ENCODE measurements at regions not wholly inside any gene's neighbourhood (a gene's known extent, or its start where the extent isn't known, plus 50 kb on each side); places are given as distances from the start of the nearest gene placed in this dataset.
A peak's percentile ranks its signal among the peaks of the same experiment; 100 is the strongest.

DNA sequence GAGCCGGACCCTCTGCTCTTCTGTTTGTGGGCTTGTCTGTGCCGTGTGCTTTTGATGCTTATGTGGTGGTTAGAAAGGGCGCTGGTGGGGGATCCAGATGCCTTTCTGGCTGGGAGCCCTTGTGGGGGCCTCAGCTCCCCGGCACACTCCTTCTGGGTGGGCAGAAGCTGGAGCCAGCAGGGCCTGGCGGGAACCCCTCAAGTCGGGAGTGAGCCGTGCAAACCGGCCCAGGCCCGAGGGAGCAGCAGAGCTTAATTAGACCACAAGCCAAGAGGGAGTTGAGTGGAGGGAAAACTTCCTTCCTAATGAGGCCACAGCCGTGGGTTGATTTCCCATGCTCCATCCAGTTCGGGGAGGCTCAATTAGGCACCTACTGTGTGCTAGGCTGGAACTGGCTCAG, 76.0 kb upstream of the RNU6ATAC start:
- H3K27ac Mint-ChIP-seq (ENCODE audit: unreplicated experiment) = peak overlapping the region; percentile 78
- H3K27me3 Mint-ChIP-seq (ENCODE audit: low read depth) = peaks cover 18% of the 10 kb centered on the region
- no peaks in the 10 kb centered on the region for H3K9me3 Mint-ChIP-seq
- DNase-seq (ENCODE audit: low read depth, low spot score) = no peak
- TF ChIP-seq, protein P1, sequence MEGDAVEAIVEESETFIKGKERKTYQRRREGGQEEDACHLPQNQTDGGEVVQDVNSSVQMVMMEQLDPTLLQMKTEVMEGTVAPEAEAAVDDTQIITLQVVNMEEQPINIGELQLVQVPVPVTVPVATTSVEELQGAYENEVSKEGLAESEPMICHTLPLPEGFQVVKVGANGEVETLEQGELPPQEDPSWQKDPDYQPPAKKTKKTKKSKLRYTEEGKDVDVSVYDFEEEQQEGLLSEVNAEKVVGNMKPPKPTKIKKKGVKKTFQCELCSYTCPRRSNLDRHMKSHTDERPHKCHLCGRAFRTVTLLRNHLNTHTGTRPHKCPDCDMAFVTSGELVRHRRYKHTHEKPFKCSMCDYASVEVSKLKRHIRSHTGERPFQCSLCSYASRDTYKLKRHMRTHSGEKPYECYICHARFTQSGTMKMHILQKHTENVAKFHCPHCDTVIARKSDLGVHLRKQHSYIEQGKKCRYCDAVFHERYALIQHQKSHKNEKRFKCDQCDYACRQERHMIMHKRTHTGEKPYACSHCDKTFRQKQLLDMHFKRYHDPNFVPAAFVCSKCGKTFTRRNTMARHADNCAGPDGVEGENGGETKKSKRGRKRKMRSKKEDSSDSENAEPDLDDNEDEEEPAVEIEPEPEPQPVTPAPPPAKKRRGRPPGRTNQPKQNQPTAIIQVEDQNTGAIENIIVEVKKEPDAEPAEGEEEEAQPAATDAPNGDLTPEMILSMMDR (conservative IDR thresholded peaks at IDR 0.05) = no peak
- no peaks in the 10 kb centered on the region for H3K36me3 Mint-ChIP-seq (ENCODE audit: low read depth)
- H3K4me3 Mint-ChIP-seq = no peak overlapping the region
- peaks cover 8% of the 10 kb centered on the region for H3K4me1 Mint-ChIP-seq

DNA sequence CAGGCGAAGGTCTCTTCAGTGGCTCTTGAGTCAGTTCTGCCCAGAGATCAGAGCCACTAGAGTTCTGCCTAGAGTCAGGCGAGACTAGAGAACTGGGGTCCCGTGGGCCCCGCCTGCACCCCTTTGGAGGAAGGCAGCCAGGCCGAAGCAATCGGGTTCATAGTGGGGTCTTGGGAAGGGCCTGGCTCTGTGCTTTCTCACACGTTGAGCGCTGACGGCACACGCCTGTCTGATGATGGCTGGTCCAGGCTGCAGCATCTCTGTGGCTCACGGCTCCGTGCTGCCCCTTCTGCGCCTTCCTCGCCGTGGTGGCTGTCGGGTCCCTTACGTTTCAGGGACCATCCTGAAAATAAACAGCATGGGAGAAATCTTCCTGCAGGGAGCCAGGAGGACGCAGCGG, 78.3 kb upstream of the RNU6ATAC start:
- H3K27me3 Mint-ChIP-seq (ENCODE audit: low read depth) = peaks cover 18% of the 10 kb centered on the region
- no peak overlapping the region for H3K27ac Mint-ChIP-seq (ENCODE audit: unreplicated experiment)
- H3K4me1 Mint-ChIP-seq = peaks cover 4% of the 10 kb centered on the region
- TF ChIP-seq, protein P1 (conservative IDR thresholded peaks at IDR 0.05) = no peak
- no peak for DNase-seq (ENCODE audit: low read depth, low spot score)
- H3K36me3 Mint-ChIP-seq (ENCODE audit: low read depth) = peaks cover 3% of the 10 kb centered on the region
- H3K4me3 Mint-ChIP-seq = no peak overlapping the region
- H3K9me3 Mint-ChIP-seq = peaks cover 8% of the 10 kb centered on the region

DNA sequence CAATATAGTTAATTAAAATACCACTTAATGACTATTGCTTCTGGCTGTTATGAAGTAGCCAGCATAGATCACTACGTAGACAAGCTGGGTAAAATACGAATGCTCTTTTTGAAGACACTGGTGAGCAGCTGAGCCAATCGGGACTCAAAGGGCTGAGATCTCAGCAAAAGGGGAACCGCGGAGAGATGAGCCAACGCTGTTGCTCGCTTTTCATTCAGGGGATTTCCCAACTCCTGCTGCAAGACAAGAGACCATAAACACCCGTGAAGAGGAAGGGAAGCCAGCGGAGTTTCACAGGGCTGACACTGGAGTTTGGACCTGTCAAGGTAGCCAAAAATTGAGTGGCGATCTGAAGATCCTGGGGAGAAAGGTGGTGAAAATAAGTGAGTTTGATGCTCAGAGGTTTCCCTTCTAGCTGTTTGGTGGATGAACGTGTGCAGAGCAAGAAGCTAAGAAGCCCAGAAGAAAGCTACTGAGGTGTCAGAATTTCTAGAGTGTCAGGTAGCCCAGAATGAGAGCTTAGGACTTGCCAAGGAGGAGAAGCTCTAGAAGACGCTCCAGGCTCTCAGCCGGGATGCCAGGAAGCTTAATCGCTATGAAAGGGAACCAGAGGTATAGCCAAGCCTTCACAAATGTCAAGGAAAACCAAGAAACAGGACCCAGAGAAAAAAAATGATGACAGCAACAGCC, 79.6 kb upstream of the RNU6ATAC start:
- DNase-seq (ENCODE audit: low read depth, low spot score) = no peak
- no peak overlapping the region for H3K4me3 Mint-ChIP-seq
- H3K9me3 Mint-ChIP-seq = peaks cover 12% of the 10 kb centered on the region
- H3K27me3 Mint-ChIP-seq (ENCODE audit: low read depth) = peaks cover 18% of the 10 kb centered on the region
- no peak overlapping the region for H3K27ac Mint-ChIP-seq (ENCODE audit: unreplicated experiment)
- TF ChIP-seq, protein P1 (conservative IDR thresholded peaks at IDR 0.05) = no peak
- H3K4me1 Mint-ChIP-seq = peaks cover 4% of the 10 kb centered on the region
- peaks cover 7% of the 10 kb centered on the region for H3K36me3 Mint-ChIP-seq (ENCODE audit: low read depth)

DNA sequence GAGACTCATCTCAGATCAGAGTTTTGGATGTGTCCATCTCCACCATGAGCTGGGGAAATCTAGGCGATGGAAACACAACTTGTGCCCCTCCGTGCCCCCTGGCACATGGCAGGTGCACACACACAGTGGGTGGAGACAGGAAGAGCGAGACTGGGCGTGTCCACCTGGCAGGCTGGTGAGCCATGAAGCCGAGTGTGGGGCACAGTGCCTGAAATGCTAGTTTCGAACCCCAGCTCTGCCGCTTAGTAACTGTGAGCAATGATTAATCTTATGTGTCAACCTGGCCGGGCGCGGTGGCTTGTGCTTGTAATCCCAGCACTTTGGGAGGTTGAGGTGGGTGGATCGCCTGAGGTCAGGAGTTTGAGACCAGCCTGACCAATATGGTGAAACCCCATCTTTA, 80.8 kb upstream of the RNU6ATAC start:
- Mint-ChIP-seq H3K27me3 (ENCODE audit: low read depth) (peaks cover 18% of the 10 kb centered on the region), H3K4me1 (peaks cover 4% of the 10 kb centered on the region), H3K36me3 (ENCODE audit: low read depth) (peaks cover 10% of the 10 kb centered on the region), H3K4me3 (no peak overlapping the region), H3K27ac (ENCODE audit: unreplicated experiment) (no peak overlapping the region), H3K9me3 (peaks cover 16% of the 10 kb centered on the region)
- no peak for DNase-seq (ENCODE audit: low read depth, low spot score)
- TF ChIP-seq, protein P1 (conservative IDR thresholded peaks at IDR 0.05) = no peak

DNA sequence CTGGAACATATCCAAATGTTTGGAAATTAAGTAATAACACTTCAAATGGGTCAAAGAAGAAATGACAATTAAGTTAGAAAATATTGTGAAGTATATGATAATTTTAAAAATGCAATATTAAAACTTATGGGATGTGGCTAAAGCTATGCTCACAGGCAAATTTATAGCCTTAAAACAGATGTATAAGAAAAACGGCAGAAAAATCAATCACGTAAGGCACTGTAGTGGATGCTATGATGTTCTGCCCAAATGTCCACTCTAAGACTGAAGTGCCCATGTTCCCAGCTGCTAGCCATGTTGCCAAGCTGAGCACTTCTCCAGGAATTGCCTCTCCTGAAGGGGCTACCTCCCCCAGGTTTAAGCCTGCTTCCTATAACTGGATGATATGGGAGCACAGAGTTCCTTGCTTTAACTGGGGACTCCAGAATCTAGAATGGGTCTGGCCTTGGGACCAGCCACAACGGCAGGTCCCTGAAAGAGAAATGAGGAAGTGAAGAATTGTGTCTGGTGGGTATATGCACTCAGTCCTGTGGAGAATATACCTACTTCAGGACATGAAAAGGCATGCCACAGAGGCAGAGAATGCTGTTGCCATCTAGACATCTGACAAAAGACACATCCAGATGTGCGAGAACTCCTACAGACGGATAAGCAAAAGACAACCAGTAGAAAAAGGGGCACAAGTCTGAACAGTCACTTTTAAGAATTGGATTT, 78.2 kb upstream of the RXRA start:
- Mint-ChIP-seq H3K4me1 (no peaks in the 10 kb centered on the region), H3K4me3 (no peak overlapping the region), H3K27me3 (ENCODE audit: low read depth) (peaks cover 13% of the 10 kb centered on the region), H3K36me3 (ENCODE audit: low read depth) (peaks cover 10% of the 10 kb centered on the region), H3K9me3 (peaks cover 16% of the 10 kb centered on the region), H3K27ac (ENCODE audit: unreplicated experiment) (no peak overlapping the region)
- TF ChIP-seq, protein P1 (conservative IDR thresholded peaks at IDR 0.05) = no peak
- DNase-seq (ENCODE audit: low read depth, low spot score) = no peak

Data from neural crest cell (in vitro differentiated cells).